G401 (cell line): ENCODE measurements at regions not wholly inside any gene's neighbourhood (a gene's known extent, or its start where the extent isn't known, plus 50 kb on each side); places are given as distances from the start of the nearest gene placed in this dataset.
A peak's percentile ranks its signal among the peaks of the same experiment; 100 is the strongest.

Source experiments
- DNase-seq: peaks from one replicate; pipeline ENCODE4 v3.0.0-alpha.2; 2015; ENCODE audit warnings: low spot score
- in situ Hi-C: cut with HindIII; loops from 2 replicates; pipeline ENCODE4 v1.10.0; 2016; ENCODE audit warnings: low sequenced_read_pairs, mixed read lengths

DNA sequence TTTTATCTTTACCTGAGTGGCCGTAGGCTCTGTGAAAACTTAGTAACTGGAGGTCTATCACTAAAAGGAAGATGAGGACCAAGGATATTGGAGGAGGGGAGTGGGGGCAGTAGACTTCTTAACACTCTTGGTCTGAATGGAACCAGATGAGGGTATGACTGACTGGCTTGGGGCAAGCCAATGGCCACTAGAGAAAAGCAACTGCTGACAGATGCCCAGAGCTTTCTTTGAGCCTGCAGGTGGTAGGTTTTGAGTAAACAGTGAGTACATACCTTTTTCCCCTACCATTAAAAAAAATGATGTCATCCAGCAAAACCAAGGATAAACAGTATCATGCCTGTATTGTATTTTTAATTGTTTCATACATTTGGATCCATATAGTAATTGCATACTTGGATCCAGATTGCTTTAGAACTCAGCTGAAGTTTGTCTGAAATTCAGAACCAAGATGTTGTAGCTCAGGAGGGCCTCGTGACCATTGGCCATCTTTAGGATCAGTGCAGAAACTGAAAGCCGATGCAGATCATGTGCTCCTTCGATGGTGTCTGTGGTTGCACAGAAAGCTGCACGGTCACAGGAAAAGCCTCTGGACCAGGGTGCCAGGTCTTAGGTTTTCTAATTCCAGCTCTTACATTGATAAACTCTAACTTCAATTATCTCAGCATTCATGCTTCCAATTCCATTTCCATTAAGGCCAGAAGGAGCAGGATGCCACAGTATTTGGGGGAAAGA is 131.0 kb downstream of the PDGFRA start:
- in situ Hi-C loops = no loop called here

DNA sequence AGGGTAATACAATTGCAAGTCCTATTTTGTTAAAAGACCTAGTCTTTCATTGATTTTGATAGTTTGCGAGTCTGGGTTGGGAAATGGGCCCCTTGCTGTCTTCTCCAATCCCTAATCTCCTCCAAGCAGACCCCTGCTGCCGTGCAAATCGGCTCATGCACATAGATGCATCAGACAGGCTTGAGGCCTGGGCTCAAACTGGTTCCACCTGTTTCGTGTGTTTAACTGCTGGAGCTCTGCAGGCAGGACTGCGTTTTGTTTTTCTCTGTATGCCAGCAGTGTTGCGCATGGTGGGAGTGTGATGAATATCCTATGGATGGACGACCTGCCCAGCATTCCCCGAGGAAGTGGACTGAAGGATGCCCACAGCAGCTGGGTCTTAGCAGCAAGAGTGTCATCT is 133.9 kb downstream of the PDGFRA start:
- in situ Hi-C loops = no loop called here
- DNase-seq = no peak

More for the DNA sequence above, 131.0 kb downstream of the PDGFRA start:
- DNase-seq = no peak

DNA sequence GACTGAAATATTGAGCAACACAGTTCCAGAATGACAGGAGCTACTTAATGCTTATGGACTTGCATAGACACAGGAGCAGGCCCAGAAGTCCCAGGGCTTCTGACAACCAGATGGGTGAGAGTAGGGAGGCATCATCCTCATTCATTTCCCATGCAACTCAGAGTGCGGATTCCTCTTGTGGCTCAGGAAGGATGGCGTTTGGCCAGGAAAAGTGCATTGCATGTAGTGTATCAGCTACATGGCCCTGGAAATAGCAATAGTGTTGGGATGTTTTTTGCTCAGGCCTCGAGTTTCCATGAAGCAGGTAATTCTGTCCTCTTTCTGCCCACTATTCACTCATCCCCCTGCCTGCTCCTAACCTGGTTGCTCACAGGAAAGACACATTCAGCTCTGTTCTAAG is 136.6 kb downstream of the PDGFRA start:
- no peak for DNase-seq
- in situ Hi-C loops = no loop called here

DNA sequence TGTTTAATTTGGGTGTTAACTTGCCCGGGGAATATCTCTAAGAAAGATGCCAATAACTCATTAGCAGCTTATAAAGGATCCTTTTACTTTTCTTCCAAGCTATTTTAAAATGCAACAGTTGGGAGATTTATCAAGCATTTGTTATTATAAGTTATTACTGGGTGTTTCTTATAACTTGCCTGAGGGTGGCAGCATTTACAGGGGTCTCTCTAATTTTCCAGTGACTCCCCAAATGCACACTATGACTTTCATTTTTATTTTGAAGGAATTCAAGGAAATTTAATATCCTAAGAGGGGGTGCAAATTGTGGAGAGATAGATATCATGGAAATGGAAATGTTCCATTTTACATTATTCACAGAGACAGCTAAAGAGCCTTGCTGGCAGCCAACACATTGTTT is 138.0 kb downstream of the PDGFRA start:
- in situ Hi-C loops = no loop called here
- DNase-seq = no peak

DNA sequence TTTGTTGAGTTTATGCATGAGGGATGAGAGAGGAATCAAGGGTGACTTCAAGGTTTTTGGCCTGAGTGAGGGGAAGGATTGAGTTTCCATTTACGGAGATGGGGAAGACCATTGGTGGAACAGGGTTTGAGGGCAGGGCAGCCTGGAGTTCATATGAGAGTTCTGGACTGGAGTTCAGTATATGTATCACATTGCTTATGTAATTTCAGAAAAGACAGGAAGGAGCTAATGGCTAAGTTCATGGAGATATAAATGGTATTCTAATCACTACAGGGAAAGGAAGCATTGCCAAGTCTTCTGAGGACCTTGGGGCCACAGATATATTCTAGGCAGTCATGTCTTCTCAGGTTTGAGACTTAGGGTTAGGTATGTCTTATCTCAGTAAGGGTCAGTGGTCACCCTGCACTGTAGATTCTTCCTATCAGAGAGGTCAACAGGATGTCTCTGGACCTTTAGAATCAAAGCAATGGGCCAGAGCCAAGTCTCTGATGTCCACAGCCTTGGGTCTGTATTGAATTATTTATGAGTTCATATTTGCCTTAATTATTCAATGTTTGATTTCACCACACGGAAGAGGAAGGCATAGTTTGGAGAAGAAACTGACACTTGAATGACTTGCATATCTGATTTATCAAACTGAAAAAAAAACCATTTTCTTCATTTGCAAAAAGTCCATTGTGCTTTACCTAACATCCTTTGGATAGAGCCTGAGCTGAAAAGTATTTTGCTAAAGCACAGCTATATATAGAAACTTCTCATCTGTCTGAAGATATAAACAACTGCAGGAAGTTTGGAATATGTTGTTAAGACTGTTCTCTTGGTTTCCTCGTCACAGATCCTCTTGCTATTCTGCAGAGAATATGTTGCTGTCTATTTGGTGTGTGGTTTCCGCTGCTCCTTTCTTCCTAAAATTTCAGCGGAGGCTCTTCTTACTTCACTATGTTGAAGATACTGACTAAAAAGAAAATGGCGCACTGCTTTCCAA is 139.5 kb downstream of the PDGFRA start:
- in situ Hi-C loops = no loop called here
- no peak for DNase-seq

DNA sequence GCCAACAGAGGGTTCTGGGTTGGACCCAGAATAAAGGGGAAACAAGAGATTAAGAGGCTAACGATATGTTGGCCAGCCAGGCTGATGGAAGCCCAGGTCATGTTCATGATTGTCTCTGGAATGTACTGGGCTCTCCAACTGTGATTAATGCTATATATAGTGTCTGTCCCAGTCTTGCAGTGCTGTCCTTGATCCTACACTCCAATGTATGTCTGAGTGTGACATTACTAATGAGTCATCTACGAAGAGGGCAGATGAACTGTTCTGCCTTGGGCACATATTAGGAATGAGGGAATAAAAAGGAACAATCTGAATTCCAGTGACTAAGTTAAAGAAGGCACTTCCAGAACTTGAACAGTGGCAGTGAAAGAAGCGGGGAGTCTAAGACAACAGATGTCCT is 142.1 kb downstream of the PDGFRA start:
- in situ Hi-C loops = no loop called here
- no peak for DNase-seq

DNA sequence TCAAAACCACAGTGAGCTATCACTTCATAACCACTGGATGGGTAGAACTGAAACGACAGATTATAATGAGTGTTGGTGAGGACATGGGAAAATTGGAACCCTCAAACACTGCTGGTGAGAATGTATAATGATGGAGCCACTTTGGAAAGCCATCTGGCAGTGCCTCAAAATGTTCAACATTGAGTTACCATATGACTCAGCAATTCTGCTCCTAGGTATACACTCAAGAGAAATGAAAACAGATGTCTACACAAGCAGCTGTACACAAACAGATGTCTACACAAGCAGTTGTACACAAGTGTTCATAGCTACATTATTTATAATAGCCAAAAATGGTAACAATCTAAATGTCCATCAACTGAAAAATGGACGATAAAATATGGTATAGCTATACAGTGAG is 143.9 kb downstream of the PDGFRA start:
- in situ Hi-C loops = no loop called here
- DNase-seq = no peak

DNA sequence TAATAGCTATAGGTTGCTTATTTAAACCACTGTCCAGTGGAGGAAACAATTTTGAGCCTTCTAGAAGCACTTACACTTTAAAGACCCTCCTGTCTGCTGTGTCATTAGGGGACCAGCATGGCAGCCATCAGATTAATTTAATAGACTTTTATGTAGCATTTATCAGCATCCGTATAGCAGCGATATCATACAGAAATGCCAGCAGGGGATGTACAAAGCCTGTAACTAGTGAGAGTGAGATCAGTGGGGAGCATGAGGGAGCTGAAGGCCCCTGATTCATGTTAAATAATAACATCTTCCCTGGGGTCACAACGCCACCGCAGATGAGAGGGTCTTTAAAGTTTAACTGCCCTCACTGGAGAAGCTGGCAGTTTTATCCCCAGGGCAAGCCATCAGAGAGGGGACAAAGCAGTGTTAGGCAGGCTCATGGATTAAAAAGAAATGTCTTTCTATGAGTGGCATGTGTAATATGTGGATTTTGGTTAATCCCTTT is 144.7 kb downstream of the PDGFRA start:
- no peak for DNase-seq
- in situ Hi-C loops = no loop called here

DNA sequence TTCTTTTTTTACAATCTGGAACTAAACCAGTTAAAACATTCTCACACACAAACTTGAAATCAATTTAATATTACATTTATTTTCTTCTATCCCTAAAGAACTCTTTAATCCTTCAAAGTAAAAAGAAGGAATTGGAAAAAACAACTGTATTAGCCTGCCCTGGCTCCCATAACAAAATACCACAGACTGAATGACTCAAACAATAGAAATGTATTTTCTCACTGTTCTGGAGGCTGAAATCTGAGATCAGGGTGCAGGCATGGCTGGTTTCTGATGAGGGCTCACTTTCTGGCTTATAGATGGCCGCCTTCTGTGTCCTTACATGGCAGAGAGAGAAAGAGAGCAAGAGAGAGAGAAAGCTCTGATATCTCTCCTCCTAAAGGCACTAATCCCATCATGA is 149.4 kb downstream of the PDGFRA start:
- DNase-seq = no peak
- in situ Hi-C loops = no loop called here

DNA sequence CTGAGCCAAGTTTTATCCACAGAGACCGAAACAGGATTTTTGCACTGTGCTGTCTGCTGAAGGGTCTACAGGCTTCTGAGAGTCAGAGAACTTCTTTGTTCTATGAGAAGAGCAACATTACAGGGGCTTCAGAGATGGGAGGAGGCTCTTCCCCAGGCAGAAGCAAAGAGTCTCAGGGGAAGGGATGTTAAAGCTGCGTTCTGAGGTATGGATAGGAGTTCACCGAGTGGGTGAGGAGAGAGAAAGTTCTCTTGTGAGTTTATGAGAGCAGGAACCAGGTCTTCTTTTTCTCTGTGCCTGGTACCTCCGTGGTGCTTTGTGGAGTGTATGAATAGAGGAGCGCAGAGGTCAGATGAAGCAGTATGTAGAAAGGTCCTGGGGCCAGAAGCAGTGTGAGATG is 155.1 kb downstream of the PDGFRA start:
- DNase-seq = no peak
- in situ Hi-C loops = no loop called here

DNA sequence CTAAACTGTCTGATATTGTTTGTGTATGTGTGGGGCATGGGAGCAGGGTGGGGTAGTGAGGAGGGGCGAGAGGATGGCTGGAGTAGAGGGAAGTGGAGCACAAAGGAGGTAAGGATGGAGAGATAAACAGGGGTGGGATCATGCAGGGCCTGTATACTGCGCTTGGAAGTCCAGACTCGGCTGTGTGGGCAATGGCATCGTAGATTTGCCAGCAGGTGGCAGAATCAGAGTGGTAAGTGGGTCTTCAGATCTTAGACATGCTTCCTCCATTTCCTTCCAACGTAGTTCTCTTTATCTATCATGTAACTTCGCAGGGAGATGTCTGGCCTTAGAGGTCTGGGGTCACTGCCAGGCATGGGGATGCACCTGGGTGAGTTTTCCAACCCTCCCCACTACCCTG is 155.5 kb downstream of the PDGFRA start:
- DNase-seq = peak; percentile 9
- in situ Hi-C loops = no loop called here

DNA sequence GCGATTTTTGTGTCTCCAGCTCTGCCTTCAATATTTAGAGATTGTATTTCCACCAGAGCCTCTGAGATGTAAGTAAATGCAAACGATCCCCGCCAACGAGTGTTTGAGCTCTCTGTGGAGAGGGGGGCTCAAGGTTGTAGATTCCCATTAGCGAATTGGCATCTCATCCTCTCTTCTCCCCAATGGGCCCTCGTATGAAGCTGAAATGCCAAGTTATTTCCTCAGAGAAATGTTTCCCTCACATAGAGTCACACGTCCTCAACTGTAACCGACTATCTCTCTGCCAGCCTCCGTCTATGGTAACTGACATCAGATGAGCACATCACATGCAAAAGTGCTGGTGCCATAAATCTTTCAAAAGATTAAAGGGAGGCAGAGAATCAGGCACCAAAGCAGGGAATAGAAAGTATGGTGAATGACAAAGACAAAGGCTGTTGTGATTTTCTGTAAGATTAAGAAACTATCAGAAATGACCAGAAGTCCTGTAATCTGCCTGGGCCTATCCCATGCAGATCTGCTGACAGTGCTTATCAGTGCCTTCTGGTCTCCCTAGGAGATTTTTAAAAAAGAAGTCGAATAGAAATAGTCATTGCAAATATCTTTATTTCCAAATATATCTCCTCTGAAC is 157.1 kb downstream of the PDGFRA start:
- no peak for DNase-seq
- in situ Hi-C loops = no loop called here

DNA sequence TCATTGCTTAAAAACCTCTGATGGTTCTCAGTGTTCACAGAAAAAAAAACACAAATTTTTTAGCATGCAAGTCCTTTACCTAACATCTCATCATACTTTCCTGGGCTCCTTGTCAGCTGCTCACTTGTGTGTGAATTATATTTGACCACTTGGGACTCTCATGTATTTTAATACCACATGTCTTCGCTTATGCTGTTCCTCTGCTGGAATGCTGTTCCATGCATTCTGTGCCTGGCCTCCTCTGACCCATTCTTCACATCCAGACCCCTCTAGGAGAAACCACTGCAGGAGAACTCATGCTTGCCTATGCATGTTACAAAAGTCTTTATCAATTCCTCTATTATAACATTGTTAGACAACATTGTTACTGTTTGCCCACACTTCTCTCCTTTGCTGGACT is 157.6 kb downstream of the PDGFRA start:
- DNase-seq = no peak
- in situ Hi-C loops = no loop called here

DNA sequence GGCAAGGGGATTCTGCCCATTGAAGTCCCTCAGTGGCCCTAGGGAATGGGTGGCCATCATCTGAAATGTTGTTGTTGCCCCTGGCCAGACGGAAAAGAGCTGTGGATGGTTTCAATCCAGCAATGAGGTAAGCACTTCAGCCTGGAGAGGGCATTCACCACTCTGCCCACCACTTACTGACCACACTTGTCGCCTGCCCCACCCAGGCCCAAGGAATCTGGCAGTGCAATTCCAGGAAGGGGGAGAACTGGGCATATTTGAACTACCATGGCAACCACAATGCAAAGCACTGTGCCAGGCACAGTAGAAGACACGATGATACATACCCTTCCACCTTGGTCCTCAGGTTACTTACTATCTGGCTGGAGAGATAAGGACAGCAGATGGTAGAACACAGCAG is 161.6 kb downstream of the PDGFRA start:
- DNase-seq = no peak
- in situ Hi-C loops = no loop called here

DNA sequence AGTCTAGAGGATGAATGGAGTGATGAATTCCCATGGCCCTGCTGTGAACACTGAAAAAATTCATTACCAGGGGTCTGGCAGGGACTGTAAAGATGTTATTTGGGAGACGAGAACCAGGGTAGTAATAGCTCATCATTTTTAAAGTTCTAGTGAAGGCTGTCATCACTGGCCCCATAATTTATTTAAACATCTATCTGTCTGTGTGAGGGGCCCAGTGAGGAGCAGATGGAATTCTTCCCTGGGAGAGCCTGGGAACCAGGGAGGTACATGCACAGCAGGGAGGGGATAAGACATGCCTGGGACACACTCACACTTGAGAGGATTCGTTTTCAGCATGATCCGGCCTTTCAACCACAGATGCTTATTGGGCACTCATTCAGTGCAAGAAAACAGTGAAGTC is 162.0 kb downstream of the PDGFRA start:
- in situ Hi-C loops = no loop called here
- DNase-seq = no peak

DNA sequence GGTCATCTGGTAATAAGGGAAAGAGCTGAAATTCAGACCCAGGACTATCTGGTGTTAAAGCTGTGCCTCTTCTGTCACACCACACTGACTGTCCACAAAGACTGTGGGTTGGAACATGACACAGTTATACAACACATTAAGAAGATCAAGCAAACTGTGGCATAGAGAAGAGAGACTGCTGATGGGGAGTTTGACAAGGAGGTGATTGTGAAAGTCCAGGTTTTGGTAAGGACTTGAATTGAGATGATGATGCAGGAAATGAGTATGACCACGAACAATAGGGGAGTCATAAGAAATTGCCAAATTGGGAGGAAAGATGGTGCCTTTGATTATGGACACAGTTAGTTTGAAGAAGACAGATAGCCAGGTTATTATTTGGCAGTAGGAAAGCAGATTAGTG is 163.4 kb downstream of the PDGFRA start:
- no peak for DNase-seq
- in situ Hi-C loops = no loop called here

DNA sequence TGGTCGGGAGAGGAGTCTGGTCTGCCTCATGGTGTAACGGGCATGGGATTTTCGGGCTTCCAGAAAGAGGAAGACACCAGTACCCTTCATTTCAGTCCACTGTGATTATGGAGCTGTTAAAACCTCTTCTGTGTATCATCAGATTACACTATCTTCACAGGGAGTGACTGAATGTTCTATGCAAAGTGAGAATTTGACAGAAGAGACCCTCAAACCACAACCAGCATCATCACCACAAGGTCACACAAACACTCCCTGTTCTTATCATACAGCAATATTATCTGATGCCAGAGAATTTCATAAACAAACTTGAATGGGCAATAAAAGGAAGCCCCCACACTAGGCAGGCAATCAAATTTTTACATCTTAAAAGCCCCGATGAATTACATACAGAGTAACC is 164.2 kb downstream of the PDGFRA start:
- in situ Hi-C loops = no loop called here
- DNase-seq = no peak

DNA sequence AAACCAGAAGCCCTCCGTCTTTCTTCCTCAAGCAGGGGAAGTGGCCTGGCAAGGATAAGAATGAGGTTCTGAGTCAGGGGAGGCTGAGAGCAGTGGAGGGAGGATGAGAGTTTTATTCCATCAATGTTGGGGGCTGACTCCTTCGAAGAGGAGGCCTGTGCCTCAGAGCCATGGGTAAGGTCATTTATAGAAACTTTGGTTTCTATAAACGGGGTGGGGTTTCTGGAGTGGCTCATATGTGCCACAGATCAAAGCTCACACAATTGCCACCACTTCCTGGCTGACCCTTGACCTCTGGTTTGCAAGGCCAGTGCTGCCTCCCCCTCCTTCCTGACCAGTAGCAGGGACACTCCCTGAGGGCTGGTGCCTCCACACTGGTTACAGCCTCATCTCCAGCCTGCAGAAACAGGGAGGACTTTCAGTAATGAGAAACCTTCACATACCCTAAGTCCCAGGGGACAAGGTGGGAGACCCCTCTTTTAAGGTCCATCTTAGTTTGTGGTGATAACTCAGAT is 166.0 kb downstream of the PDGFRA start:
- in situ Hi-C loops = no loop called here
- DNase-seq = no peak

DNA sequence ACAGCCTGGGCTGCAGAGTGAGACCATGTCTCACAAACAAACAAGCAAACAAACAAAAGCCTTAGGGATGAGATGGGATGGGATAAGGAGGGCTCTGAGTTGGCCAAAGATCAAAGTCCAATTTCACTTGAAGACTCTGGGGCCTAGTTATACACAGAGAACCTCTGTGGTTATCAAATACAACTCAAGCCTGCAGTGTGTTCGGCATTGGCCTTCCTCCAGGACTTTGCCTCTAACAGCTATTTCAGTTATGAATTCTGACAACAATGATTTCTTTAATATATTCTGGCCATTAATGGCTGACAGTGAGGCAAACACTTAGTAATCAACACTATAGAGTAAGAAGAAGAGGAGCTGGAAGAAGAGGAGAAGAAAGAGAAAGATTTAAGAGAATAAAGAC is 171.1 kb downstream of the PDGFRA start:
- no peak for DNase-seq
- in situ Hi-C loops = no loop called here

DNA sequence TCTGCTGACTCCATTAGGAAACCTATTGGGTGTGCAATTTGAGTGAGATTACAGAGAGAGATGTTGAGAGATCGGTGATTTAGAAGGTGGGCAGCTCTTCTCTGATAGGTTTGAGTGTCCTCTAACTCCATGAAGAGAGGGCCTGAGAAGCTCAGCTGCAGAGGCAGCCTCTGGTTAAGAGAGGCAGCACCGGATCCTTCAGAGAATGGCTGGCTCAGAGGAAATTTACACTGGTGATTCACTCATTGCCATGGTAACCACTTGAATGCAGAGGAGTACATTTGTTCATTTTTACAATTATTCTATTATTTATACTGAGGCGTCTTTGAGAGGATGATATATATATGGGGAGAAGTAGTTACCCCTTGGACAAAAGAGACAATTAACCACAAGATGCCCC is 171.7 kb downstream of the PDGFRA start:
- DNase-seq = no peak
- in situ Hi-C loops = no loop called here
